Stimulated activated CD4-positive, alpha-beta T cell treated with anti-CD3 and anti-CD28 coated beads, Interleukin-15, amount 100 ng/mL, for 48 hours (primary cell): ENCODE measurements at regions not wholly inside any gene's neighbourhood (a gene's known extent, or its start where the extent isn't known, plus 50 kb on each side); places are given as distances from the start of the nearest gene placed in this dataset.
"Not testable (repeated sequence)": the region's sequence is repeated elsewhere in the genome, so short reads cannot be mapped to it uniquely, and the experiment has no call there.

Source experiments
- DNase-seq, 2 donors: peaks; one replicate each; pipeline ENCODE4 v3.0.0-alpha.2; 2020; ENCODE audit warnings: low read depth in 2 of 2

GRCh38 chr3:6421666-6422445 is 439.1 kb upstream of the GRM7 start:
- DNase-seq: no peak

- no peak for DNase-seq
Observed at GRCh38 chr3:6425289-6425820, 435.6 kb upstream of the GRM7 start.

GRCh38 chr3:6428276-6428675 is 432.6 kb upstream of the GRM7 start:
- not testable (repeated sequence) for DNase-seq

- no peak for DNase-seq
Observed at GRCh38 chr3:6435951-6436350, 425.0 kb upstream of the GRM7 start.

GRCh38 chr3:6437631-6438030 is 423.3 kb upstream of the GRM7 start:
- DNase-seq: no peak

- DNase-seq: no peak
Observed at GRCh38 chr3:6438031-6438430, 422.9 kb upstream of the GRM7 start.

- DNase-seq: no peak
Observed at GRCh38 chr3:6439226-6439625, 421.7 kb upstream of the GRM7 start.

- no peak for DNase-seq
Observed at GRCh38 chr3:6439824-6440223, 421.1 kb upstream of the GRM7 start.

- DNase-seq: no peak
Observed at GRCh38 chr3:6444888-6445658, 415.8 kb upstream of the GRM7 start.

GRCh38 chr3:6447166-6447801 is 413.6 kb upstream of the GRM7 start:
- no peak for DNase-seq

GRCh38 chr3:6448011-6448410 is 412.9 kb upstream of the GRM7 start:
- DNase-seq: no peak

GRCh38 chr3:6449099-6449498 is 411.8 kb upstream of the GRM7 start:
- DNase-seq: no peak

GRCh38 chr3:6452974-6453373 is 407.9 kb upstream of the GRM7 start:
- no peak for DNase-seq

GRCh38 chr3:6455031-6455430 is 405.9 kb upstream of the GRM7 start:
- DNase-seq: no peak

GRCh38 chr3:6467186-6467585 is 393.7 kb upstream of the GRM7 start:
- DNase-seq: no peak

GRCh38 chr3:6468589-6468988 is 392.3 kb upstream of the GRM7 start:
- DNase-seq: no peak

- no peak for DNase-seq
Observed at GRCh38 chr3:6471744-6472143, 389.2 kb upstream of the GRM7 start.

- not testable (repeated sequence) for DNase-seq
Observed at GRCh38 chr3:6490487-6491327, 370.2 kb upstream of the GRM7 start.

- DNase-seq: no peak
Observed at GRCh38 chr3:6491768-6492167, 369.1 kb upstream of the GRM7 start.

- DNase-seq: no peak
Observed at GRCh38 chr3:6492306-6492705, 368.6 kb upstream of the GRM7 start.

- not testable (repeated sequence) for DNase-seq
Observed at GRCh38 chr3:6498944-6499343, 362.0 kb upstream of the GRM7 start.

GRCh38 chr3:6504347-6504746 is 356.6 kb upstream of the GRM7 start:
- DNase-seq: no peak
